ENCODE measurements at regions not wholly inside any gene's neighbourhood (a gene's known extent, or its start where the extent isn't known, plus 50 kb on each side); places are given as distances from the start of the nearest gene placed in this dataset.
"Not testable (repeated sequence)": the region's sequence is repeated elsewhere in the genome, so short reads cannot be mapped to it uniquely, and the experiment has no call there.

DNA sequence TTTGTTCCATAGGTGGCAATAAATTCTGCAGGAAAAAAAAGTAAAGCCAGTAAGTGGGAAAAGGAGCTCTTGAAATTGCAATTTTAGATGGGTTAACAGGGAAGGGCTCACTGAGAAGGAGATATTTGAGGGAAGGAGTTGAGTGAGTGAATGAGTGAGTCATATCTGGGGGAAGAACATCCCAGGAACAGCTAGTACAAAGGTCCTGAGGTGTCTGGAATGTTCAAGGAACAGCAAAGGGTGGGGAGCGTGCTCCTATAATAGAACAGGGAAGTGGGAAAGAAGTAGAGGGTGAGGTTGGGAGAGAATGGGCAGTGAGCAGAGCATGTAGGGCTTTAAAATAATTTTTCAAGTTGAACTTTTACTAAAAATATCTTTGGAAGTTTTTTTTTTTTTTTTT lies 68.0 kb upstream of the PSME4 start:
- no peak for DNase-seq (ENCODE audit: low spot score)

DNA sequence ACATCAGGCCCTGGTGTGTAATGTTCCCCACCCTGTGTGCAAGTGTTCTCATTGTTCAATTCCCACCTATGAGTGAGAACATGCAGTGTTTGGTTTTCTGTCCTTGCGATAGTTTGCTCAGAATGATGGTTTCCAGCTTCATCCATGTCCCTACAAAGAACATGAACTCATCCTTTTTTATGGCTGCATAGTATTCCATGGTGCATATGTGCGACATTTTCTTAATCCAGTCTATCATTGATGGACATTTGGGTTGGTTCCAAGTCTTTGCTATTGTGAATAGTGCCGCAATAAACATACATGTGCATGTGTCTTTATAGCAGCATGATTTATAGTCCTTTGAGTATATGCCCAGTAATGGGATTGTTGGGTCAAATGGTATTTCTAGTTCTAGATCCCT lies 60.5 kb upstream of the PSME4 start:
- not testable (repeated sequence) for DNase-seq (ENCODE audit: low spot score)

DNA sequence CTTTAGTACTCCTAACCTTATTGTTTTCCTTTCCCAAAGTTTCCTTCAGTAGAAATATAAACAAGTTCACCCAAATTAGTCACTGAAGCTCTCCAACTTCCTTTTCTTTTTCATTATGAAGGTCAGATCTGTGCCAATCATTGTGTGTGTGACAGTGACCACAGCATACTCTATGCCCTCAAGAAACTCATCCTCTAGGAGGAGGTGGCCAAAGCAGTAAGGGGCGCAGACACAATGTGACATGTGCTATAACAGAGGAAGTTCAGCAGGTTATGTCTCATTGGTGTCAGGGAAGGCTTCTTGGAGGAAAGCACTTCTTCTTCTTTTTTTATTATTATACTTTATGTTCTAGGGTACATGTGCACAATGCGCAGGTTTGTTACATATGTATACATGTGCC lies 60.0 kb upstream of the PSME4 start:
- no peak for DNase-seq (ENCODE audit: low spot score)

DNA sequence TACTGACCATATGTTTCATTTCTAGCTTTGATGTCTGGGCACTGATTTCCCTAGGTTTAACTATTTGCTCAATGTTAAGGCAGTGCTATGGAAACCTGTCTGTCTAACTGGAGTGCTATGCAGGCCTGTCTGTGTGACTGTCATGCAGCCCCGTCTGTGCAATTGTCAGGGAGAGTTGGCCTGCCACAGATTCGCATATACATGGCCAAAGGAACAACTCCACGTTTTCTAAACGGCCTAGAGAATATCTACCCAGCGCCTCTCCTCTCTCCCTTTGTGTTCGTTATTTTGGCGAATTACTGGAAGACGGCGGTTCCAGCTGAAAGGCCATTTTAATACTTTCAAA lies 59.6 kb upstream of the PSME4 start:
- no peak for DNase-seq (ENCODE audit: low spot score)

DNA sequence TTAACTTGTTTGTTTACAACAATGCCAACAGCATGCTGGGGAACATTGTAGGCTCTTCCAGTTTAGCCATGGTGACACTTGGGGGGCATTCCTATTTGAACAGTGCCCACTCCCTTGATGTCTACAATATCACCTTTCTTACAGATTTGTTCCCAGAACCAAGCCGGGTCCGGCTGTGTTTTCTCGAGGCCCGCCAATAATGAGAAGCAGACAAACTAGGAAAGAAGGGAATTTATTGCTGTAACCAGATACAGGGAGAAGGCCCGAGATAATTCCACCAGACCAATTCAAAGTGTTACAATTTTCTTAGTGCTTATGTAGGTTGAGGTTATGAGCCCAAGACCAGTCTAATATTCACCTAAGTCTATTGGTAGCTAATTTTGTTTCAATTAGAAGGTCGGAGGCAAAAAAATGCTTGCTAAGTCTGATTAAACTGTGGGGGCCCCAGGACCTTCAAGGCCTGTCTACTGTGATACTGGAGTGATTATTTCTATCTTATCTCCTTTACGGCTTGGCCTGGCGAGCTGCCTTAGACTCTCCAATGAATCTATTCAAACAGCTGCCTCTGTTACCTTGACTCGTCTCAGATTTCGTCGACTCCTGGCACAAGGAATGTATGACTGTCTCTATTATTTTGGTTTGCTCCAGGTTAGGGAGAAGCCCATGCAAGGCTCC lies 59.1 kb upstream of the PSME4 start:
- no peak for DNase-seq (ENCODE audit: low spot score)

DNA sequence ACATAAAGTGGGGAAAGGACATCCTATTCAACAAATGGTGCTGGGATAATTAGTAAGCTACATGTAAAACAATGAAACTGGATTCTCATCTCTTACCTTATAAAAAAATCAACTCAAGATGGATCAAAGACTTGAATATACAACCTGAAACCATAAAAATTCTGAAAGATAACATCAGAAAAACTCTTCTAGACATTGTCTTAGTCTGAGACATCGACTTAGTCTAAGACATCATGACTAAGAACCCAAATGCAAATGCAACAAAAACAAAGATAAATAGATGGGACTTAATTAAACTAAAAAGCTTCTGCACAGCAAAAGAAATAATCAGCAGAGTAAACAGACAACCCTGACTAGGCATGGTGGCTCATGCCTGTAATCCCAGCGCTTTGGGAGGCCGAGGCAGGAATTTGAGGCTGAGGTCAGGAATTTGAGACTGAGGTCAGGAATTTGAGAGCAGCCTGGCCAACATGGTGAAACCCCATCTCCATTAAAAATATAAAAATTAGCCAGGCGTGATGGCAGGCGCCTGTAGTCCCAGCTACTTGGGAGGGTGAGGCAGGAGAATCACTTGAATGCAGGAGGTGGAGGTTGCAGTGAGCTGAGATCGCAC lies 54.8 kb upstream of the PSME4 start:
- DNase-seq (ENCODE audit: low spot score): not testable (repeated sequence)

DNA sequence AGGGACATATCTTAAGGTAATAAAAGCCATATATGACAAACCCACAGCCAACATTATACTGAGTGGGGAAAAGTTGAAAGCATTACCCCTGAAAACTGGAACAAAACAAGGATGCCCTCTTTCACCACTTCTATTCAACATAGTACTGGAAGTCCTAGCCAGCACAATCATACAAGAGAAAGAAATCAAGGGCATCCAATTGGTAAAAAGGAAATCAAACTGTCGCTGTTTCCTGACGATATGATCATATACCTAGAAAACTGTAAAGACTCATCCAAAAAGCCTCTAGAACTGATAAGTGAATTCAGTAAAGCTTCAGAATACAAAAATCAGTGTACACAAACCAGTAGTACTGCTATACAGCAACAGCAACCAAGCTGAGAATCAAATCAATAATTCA lies 53.8 kb upstream of the PSME4 start:
- no peak for DNase-seq (ENCODE audit: low spot score)

DNA sequence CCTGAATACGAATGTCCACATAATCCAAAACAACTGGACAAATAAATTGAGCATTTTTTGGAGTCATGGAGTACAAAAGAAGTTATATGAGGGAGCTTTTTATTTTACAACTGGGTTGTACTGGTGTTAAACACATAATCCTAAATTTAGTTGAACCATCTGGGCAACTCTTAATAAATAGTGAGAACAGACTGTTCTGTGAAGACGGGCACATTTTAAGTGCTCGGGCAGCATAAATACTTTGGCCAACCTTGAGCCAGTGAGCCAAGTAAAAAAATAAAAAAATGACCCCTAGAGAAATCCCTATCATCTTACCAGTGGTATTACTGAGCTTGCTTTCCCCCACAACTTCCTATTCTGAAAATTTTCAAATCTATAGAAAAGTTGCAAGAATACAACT lies 50.9 kb upstream of the PSME4 start:
- DNase-seq (ENCODE audit: low spot score): no peak

DNA sequence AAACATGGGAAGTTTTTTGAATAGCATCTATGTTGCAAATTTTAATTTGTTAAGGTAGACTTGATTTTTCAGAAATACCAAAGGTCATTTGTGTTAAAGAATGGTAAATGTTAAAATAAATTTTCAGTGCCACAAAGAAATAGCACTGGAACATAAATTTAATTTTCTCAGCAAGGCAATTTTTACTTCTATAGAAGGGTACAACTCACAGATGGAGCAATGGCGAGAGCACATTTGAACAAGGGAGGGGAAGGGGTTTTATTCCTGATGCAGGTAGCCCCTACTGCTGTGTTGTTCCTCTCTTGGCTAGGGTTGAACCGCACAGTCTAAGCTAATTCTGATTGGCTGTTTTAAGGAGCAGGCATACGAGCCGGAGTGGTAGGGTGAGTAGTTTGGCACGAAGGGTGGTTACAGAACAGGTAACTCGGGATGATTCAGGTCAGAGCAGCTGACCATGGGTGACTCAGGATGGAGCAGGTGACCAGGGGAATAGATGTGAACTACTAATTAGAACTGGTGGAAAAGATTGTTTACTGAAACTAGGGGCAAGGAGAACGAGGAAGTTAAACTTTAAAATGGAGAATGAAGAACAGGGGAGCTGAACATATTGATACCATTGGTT lies 50.1 kb upstream of the PSME4 start:
- DNase-seq (ENCODE audit: low spot score): no peak

Measured in CD4-positive, alpha-beta T cell treated with Interleukin-2 at 100 ng/mL for 4 hours (primary cell).